HUES6 (cell line): ENCODE measurements at regions not wholly inside any gene's neighbourhood (a gene's known extent, or its start where the extent isn't known, plus 50 kb on each side); places are given as distances from the start of the nearest gene placed in this dataset.

ENCODE experiments used
- H3K27ac ChIP-seq: 2 replicates; pipeline ENCODE4 v1.7.0; 2013; ENCODE audit warnings: low read depth, mild to moderate bottlenecking, low read length, inconsistent platforms
- H3K27me3 ChIP-seq: 2 replicates; pipeline ENCODE4 v1.6.1; 2013; ENCODE audit warnings: low read length; ENCODE audit not compliant: control insufficient read depth, insufficient read depth
- H3K36me3 ChIP-seq: 2 replicates; pipeline ENCODE4 v1.6.1; 2013; ENCODE audit warnings: low read length; ENCODE audit not compliant: control insufficient read depth, insufficient read depth
- H3K4me1 ChIP-seq: 2 replicates; pipeline ENCODE4 v1.6.1; 2013; ENCODE audit warnings: low read length; ENCODE audit not compliant: control insufficient read depth, insufficient read depth
- H3K4me3 ChIP-seq: 2 replicates; pipeline ENCODE4 v1.5.1; 2013; ENCODE audit warnings: low read depth, low read length
- H3K9ac ChIP-seq: one replicate; pipeline ENCODE4 v1.6.1; 2013; ENCODE audit warnings: mild to moderate bottlenecking, low read length
- H3K9me3 ChIP-seq: 2 replicates; pipeline ENCODE4 v1.6.1; 2013; ENCODE audit warnings: low read depth, low read length; ENCODE audit not compliant: control insufficient read depth, insufficient read depth

DNA sequence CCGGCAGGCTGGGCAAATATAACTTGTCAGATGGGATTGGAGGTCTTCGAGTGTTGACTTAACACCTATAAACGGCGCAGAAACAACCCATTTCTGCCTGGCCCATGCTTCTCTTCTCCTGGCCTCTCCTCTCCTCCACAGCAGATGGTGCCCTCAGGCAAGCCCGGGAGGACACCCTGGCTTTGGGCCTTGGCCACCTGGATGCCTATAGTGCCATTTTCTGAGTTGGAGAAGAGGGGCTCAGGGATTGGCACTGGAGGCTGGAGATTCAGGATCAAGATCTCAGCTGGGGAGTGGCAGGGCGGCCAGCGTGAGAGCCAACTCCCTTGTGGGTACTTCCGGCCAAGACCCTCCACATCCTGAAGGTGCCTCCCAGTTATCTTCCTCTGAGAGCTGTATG lies 211.9 kb upstream of the PMEPA1 start:
- Histone ChIP-seq H3K4me1 (no peaks in the 10 kb centered on the region), H3K36me3 (no peaks in the 10 kb centered on the region), H3K27me3 (no peaks in the 10 kb centered on the region), H3K9ac (no peak overlapping the region), H3K27ac (no peak overlapping the region), H3K4me3 (no peak overlapping the region), H3K9me3 (peaks cover 12% of the 10 kb centered on the region)

DNA sequence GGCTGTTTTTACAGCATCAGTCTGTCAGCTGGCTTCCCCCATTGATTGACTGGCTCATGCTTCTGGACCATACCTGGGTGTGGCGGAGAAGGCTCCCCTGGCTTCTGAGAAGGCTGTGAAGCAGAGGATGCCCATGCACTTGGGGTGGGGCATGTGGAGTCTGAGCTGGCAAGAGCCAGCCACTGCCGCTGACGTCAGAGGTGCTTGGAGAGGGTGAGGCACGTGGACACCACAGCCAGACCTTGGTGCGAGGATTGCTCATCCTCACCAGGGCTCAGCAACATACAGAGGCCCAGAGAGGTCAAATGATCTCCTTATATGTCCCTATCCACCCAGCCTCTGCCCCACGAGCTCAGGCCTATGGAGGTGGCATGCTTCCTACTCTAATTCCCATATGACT lies 211.2 kb upstream of the PMEPA1 start:
- Histone ChIP-seq H3K4me1 (no peaks in the 10 kb centered on the region), H3K9me3 (peaks cover 6% of the 10 kb centered on the region; the same call in 1 of the 2 replicates), H3K4me3 (no peak overlapping the region), H3K27me3 (no peaks in the 10 kb centered on the region), H3K36me3 (no peaks in the 10 kb centered on the region), H3K27ac (no peak overlapping the region), H3K9ac (no peak overlapping the region)

DNA sequence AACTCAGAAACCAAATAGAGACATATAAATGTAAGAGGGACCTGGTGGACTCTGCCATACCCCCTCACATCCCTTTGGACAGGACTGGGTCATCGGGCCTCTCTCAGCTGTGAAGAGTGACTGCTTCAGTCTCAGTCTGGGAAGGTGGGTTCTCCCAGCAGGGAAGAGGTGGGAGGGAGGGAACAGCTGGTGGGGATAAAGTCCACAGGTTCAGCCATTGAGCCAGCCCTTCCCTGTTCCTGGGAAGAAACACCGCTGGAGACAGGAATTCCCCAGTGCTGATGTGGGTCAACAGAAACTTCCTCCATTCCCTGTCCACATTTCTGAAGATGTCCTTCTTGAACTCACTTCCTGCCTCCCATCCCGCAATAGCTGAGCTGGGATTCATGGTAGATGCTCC lies 209.2 kb upstream of the PMEPA1 start:
- H3K4me3 ChIP-seq = no peak overlapping the region

DNA sequence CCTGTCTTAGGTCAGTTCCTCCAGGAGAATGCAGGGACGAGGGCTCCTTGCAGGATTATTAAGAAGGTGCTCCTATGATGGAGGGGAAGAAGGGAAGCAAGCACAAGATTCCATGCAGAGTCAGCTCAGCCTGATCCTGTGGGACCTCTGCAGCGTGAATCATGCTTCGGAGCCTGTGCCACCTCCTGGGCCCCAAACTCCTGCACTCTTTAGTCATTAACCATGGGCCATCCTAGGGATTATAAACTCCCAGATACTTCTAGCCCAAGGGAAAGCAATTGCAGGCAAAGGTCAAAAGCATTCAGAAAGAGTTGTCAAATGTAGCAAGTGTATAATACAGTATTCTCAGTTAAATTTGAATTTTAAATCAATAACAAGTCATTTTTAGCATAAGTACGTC lies 208.7 kb upstream of the PMEPA1 start:
- Histone ChIP-seq H3K9ac (no peak overlapping the region), H3K9me3 (no peaks in the 10 kb centered on the region; the same call in 1 of the 2 replicates), H3K36me3 (no peaks in the 10 kb centered on the region), H3K4me1 (no peaks in the 10 kb centered on the region), H3K4me3 (no peak overlapping the region), H3K27ac (no peak overlapping the region), H3K27me3 (no peaks in the 10 kb centered on the region)

More for the DNA sequence above, 209.2 kb upstream of the PMEPA1 start:
- Histone ChIP-seq H3K27me3 (no peaks in the 10 kb centered on the region), H3K9me3 (no peaks in the 10 kb centered on the region; the same call in 1 of the 2 replicates), H3K4me1 (no peaks in the 10 kb centered on the region), H3K9ac (no peak overlapping the region), H3K36me3 (no peaks in the 10 kb centered on the region), H3K27ac (no peak overlapping the region)

DNA sequence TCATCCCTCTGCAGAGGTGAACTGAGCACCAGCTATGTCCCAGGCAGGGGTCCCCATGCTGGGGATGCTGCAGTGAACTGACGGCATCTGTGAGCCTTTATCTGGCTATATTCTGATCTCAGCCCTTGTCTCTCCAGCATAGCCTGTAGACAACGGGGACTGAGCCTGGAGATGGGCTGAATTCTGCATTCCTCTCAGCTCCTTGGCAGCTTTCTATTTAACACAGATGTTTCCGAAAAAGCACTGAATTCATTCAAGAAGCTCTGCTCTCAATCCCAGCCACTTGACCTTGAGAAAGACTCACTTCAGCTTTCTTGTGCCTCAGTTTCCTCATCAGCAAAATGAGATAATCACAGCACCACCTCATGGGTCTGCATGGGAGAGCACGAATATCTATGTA lies 204.4 kb upstream of the PMEPA1 start:
- no peaks in the 10 kb centered on the region for H3K36me3 ChIP-seq
- H3K4me3 ChIP-seq = no peak overlapping the region
- H3K9me3 ChIP-seq = no peaks in the 10 kb centered on the region
- H3K4me1 ChIP-seq = no peaks in the 10 kb centered on the region
- no peak overlapping the region for H3K27ac ChIP-seq
- no peak overlapping the region for H3K9ac ChIP-seq
- no peaks in the 10 kb centered on the region for H3K27me3 ChIP-seq

DNA sequence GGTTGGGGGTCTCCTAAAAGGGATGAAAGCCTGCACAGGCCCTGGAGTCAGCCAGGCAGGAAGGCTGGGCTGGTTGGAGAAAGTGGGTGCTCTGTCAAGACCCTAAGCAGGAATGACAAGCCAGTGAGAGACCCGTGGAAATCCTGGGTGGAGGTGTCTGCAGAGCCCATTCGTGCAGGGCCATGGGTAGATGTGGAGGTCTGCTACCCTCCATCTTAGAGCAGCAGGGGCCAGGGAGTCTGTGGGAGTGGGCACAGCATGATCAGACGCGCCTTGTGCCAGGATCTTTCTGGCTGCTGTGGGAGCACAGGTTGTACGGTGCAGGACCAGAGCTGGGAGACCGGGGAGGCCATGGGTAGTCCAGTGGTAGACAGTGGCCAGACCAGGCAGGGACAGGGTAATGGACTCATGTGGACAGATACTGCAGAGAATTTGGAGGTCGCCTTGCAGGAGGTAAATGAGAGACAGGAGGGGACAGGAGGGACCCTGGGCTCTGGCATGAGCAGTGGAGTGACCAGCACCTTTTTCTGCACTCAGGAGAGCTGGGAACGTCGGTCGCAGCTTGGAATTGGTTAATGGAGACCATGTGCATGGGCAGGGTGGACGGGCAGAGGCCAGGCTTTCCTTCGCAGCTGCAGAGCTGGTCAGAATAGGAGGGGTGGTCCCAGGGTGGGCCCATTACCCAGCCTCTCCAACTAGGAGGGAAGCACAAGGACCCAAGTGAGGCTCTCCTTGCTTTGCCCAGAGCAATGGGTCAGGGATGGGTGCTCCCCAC lies 203.5 kb upstream of the PMEPA1 start:
- Histone ChIP-seq H3K27ac (no peak overlapping the region), H3K4me1 (no peaks in the 10 kb centered on the region), H3K9ac (no peak overlapping the region), H3K27me3 (no peaks in the 10 kb centered on the region), H3K9me3 (no peaks in the 10 kb centered on the region), H3K36me3 (no peaks in the 10 kb centered on the region), H3K4me3 (no peak overlapping the region)

DNA sequence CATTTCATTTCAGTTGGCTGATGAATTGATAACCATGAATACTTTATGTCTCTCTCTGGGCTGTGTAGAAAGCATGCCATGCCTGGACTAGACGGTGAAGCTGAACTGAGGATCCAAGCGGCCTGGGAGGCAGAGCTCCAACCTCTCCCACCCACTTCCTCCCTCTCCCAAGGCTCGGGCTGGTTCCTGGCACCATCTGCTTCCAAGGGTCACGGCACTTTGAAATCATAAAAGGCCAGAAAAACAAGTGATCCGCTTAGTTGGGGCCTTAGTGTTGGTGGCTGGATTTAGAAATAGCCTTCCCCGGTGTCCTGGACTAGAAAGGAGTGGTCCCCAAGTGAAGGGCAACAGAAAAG lies 202.4 kb upstream of the PMEPA1 start:
- Histone ChIP-seq H3K27me3 (no peaks in the 10 kb centered on the region), H3K9ac (no peak overlapping the region), H3K4me1 (no peaks in the 10 kb centered on the region), H3K9me3 (no peaks in the 10 kb centered on the region), H3K36me3 (no peaks in the 10 kb centered on the region), H3K4me3 (no peak overlapping the region), H3K27ac (no peak overlapping the region)

DNA sequence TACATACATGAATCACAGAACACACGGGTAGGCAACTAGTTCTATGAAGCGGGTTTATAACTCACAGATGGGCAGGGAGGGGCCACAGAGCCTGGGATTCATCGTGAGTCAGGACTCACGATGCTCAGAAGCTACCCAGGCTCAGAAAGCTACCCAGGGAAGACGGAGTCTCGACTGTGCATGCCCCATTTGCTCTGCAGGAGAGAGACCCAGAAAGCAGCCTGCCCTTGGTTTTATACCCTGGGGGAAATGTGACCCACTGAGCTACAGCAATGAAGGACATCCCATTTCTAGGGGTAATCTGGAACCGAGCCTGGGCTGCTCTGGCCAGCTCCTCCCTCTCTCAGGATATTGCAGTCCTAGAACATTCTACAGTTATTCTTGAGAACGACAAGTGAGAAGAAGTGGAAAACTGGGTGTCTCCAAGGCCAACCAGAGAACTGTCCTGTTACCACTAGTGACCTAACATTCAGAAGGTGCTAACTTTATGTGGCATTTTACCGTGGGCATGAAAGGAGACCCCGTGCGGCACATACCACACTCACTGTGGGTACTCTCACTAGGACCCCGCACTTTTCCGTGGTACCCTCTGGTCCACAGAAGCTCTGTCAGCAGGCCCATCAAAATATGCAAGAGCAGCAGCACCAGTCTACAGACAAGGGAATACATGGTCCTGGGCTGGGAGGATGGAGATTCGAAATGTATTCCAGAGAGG lies 201.9 kb upstream of the PMEPA1 start:
- H3K9me3 ChIP-seq = no peaks in the 10 kb centered on the region
- no peaks in the 10 kb centered on the region for H3K4me1 ChIP-seq
- H3K27ac ChIP-seq = no peak overlapping the region
- H3K36me3 ChIP-seq = no peaks in the 10 kb centered on the region
- no peak overlapping the region for H3K9ac ChIP-seq
- H3K4me3 ChIP-seq = no peak overlapping the region
- no peaks in the 10 kb centered on the region for H3K27me3 ChIP-seq

DNA sequence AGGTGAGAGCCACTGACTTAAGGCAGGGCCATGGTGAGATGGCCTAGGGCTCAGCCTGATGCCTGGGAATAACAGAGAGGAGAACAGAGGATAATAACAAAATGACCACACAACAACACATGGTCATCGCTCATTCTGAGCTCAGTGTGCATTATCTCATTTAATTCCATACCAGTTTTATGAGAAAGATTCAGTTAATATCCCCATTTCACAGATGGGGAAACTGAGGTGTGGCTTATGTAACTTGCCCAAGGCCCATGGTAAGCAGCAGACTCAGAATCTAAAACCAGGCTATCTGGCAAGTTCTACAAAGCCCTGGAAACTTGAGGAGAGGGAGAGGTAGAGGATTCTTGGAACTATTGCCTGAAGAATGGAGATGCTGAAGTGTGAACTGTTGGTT lies 200.9 kb upstream of the PMEPA1 start:
- Histone ChIP-seq H3K27ac (no peak overlapping the region), H3K9me3 (no peaks in the 10 kb centered on the region), H3K4me1 (no peaks in the 10 kb centered on the region), H3K36me3 (no peaks in the 10 kb centered on the region), H3K27me3 (no peaks in the 10 kb centered on the region), H3K9ac (no peak overlapping the region), H3K4me3 (no peak overlapping the region)

DNA sequence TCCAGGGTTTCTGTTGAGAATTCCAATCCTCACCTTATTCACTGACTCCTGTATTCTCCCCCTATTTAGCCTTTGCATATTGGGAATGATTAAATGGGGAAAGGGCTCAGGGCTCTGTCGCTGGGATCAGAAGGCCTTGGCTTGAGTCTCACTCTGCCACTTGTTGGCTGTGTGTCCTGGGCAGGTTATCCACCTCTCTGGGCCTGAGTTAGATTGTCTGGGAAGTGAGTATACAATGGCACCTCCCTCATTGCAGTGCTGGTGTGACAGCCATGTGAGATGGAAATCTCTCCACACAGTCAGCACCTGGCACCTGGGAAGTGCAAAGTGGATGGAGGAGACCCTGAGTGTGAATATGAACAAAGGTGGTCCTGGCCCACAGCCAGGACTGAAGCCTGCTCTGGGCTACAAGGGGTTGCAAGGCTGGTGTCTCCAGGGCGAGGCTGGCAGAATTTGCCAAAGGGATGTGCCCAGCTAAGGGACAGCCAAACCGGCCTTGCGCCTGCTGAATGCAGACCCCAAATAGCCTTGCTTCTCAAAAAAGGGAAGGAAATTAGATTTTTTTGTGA lies 200.0 kb upstream of the PMEPA1 start:
- Histone ChIP-seq H3K9ac (no peak overlapping the region), H3K36me3 (no peaks in the 10 kb centered on the region), H3K4me1 (no peaks in the 10 kb centered on the region), H3K27ac (no peak overlapping the region), H3K9me3 (no peaks in the 10 kb centered on the region), H3K27me3 (no peaks in the 10 kb centered on the region), H3K4me3 (no peak overlapping the region)
